Smooth muscle cell (in vitro differentiated cells): ENCODE measurements at regions not wholly inside any gene's neighbourhood (a gene's known extent, or its start where the extent isn't known, plus 50 kb on each side); places are given as distances from the start of the nearest gene placed in this dataset.

Experiments used
- DNase-seq: peaks from one replicate; lab custom pipeline; 2025; ENCODE audit not compliant: unreplicated experiment; lab: John Stamatoyannopoulos, UW
- H2AFZ ChIP-seq: fragments of 200-600 bp; sonication (generic); 2 replicates; pipeline ENCODE4 v1.6.0; 2016; ENCODE audit warnings: antibody characterized with exemption, low read depth, mild to moderate bottlenecking
- H3F3A ChIP-seq: fragments of 200-600 bp; sonication (generic); 2 replicates; pipeline ENCODE4 v1.6.0; 2017; ENCODE audit warnings: antibody characterized with exemption, low read depth
- H3K27ac ChIP-seq: fragments of 200-600 bp; sonication (generic); 2 replicates; pipeline ENCODE4 v1.5.1; 2016; ENCODE audit warnings: low read depth, mild to moderate bottlenecking
- H3K27me3 ChIP-seq: fragments of 200-600 bp; sonication (generic); 2 replicates; pipeline ENCODE4 v1.6.1; 2016; ENCODE audit warnings: low read depth, mild to moderate bottlenecking
- H3K36me3 ChIP-seq: fragments of 200-600 bp; sonication (generic); 2 replicates; pipeline ENCODE4 v1.5.1; 2016; ENCODE audit warnings: low read depth
- H3K4me1 ChIP-seq: fragments of 200-600 bp; sonication (generic); 2 replicates; pipeline ENCODE4 v1.5.1; 2016; ENCODE audit warnings: low read depth
- H3K4me2 ChIP-seq: fragments of 200-600 bp; sonication (generic); 2 replicates; pipeline ENCODE4 v1.6.0; 2016; ENCODE audit warnings: mild to moderate bottlenecking
- H3K4me3 ChIP-seq: fragments of 200-600 bp; sonication (generic); 2 replicates; pipeline ENCODE4 v1.5.1; 2016; ENCODE audit warnings: mild to moderate bottlenecking
- H3K79me2 ChIP-seq: fragments of 200-600 bp; sonication (generic); 2 replicates; pipeline ENCODE4 v1.6.0; 2016; ENCODE audit warnings: low read depth, mild to moderate bottlenecking
- H3K9ac ChIP-seq: fragments of 200-600 bp; sonication (generic); 2 replicates; pipeline ENCODE4 v1.6.0; 2016; ENCODE audit warnings: low read depth
- H3K9me3 ChIP-seq: fragments of 200-600 bp; sonication (generic); replicated peaks from 2 replicates; pipeline ENCODE4 v1.5.1; 2016; ENCODE audit warnings: low read depth
- H4K20me1 ChIP-seq: fragments of 200-600 bp; sonication (generic); 2 replicates; pipeline ENCODE4 v1.6.0; 2016; ENCODE audit warnings: low read depth
- CTCF ChIP-seq: fragments of 200-600 bp; sonication (generic); IDR thresholded peaks from 2 replicates; pipeline ENCODE4 v1.5.1; 2017; ENCODE audit warnings: borderline replicate concordance, mild to moderate bottlenecking, antibody characterized with exemption; ENCODE audit not compliant: insufficient read depth, poor library complexity, severe bottlenecking
- WGBS: methylation state at CpG from one replicate; pipeline ENCODE4 v1.1.7; 2016; ENCODE audit warnings: low lambda C conversion rate; 5-methylcytosine and 5-hydroxymethylcytosine counted together

- H3K27me3 ChIP-seq = peaks cover 10% of the 10 kb centered on the region
- H3K4me2 ChIP-seq = no peak overlapping the region
- H2AFZ ChIP-seq = no peak overlapping the region
- WGBS = 93% methylated on average over 6 of the region's 6 CpGs
- no peak overlapping the region for H3K27ac ChIP-seq
- H3K4me1 ChIP-seq = no peaks in the 10 kb centered on the region
- H3K9me3 ChIP-seq = no peaks in the 10 kb centered on the region
- H3K36me3 ChIP-seq = no peaks in the 10 kb centered on the region
- no peak overlapping the region for H3K4me3 ChIP-seq
- no peaks in the 10 kb centered on the region for H4K20me1 ChIP-seq
- H3F3A ChIP-seq = no peaks in the 10 kb centered on the region
- no peaks in the 10 kb centered on the region for H3K79me2 ChIP-seq
- DNase-seq = no peak
- no peak overlapping the region for H3K9ac ChIP-seq
- TF ChIP-seq CTCF = no peak
Measured at GRCh38 chr9:18235181-18235908, 238.6 kb upstream of the ADAMTSL1 start.

- Histone ChIP-seq H2AFZ (no peak overlapping the region), H3K4me3 (no peak overlapping the region), H3K4me1 (no peaks in the 10 kb centered on the region), H3K9me3 (no peaks in the 10 kb centered on the region), H3K4me2 (no peak overlapping the region), H3K9ac (no peak overlapping the region), H3K27me3 (peaks cover 10% of the 10 kb centered on the region), H3K27ac (no peak overlapping the region), H3K79me2 (no peaks in the 10 kb centered on the region), H3K36me3 (no peaks in the 10 kb centered on the region), H3F3A (no peaks in the 10 kb centered on the region), H4K20me1 (no peaks in the 10 kb centered on the region)
- 95% methylated on average over 3 of the region's 3 CpGs for WGBS
- DNase-seq = no peak
- no peak for TF ChIP-seq CTCF
Measured at GRCh38 chr9:18236336-18236735, 237.6 kb upstream of the ADAMTSL1 start.

- no peak overlapping the region for H3K9ac ChIP-seq
- H4K20me1 ChIP-seq = no peaks in the 10 kb centered on the region
- no peak overlapping the region for H2AFZ ChIP-seq
- DNase-seq = no peak
- H3K79me2 ChIP-seq = no peaks in the 10 kb centered on the region
- H3K9me3 ChIP-seq = no peaks in the 10 kb centered on the region
- H3K27me3 ChIP-seq = peaks cover 10% of the 10 kb centered on the region
- no peaks in the 10 kb centered on the region for H3K36me3 ChIP-seq
- no peaks in the 10 kb centered on the region for H3F3A ChIP-seq
- no peaks in the 10 kb centered on the region for H3K4me1 ChIP-seq
- no peak for TF ChIP-seq CTCF
- H3K4me3 ChIP-seq = no peak overlapping the region
- no peak overlapping the region for H3K4me2 ChIP-seq
- WGBS = 88% methylated on average over 3 of the region's 3 CpGs
- H3K27ac ChIP-seq = no peak overlapping the region
Measured at GRCh38 chr9:18237776-18238175, 236.2 kb upstream of the ADAMTSL1 start.

GRCh38 chr9:18238254-18238653 lies 235.7 kb upstream of the ADAMTSL1 start:
- H3K79me2 ChIP-seq = no peaks in the 10 kb centered on the region
- H3K27ac ChIP-seq = no peak overlapping the region
- H3K4me1 ChIP-seq = no peaks in the 10 kb centered on the region
- H3K4me3 ChIP-seq = no peak overlapping the region
- no peaks in the 10 kb centered on the region for H4K20me1 ChIP-seq
- no peak overlapping the region for H3K9ac ChIP-seq
- no peak for TF ChIP-seq CTCF
- H3K36me3 ChIP-seq = no peaks in the 10 kb centered on the region
- H3K9me3 ChIP-seq = peaks cover 4% of the 10 kb centered on the region
- no peak overlapping the region for H2AFZ ChIP-seq
- DNase-seq = no peak
- no peaks in the 10 kb centered on the region for H3F3A ChIP-seq
- WGBS = 48% methylated on average over 2 of the region's 2 CpGs
- peaks cover 10% of the 10 kb centered on the region for H3K27me3 ChIP-seq
- no peak overlapping the region for H3K4me2 ChIP-seq
